Keratinocyte (primary cell): ENCODE measurements at regions not wholly inside any gene's neighbourhood (a gene's known extent, or its start where the extent isn't known, plus 50 kb on each side); places are given as distances from the start of the nearest gene placed in this dataset.

Experiments
- DNase-seq: peaks from one replicate; pipeline ENCODE4 v3.0.0-alpha.2; 2011; ENCODE audit warnings: low read depth, missing footprints, low spot score
- FAIRE-seq: peaks from 2 replicates; lab custom pipeline; 2011; peaks lifted over from hg19 to GRCh38; lab: Jason Lieb, UNC
- H2AFZ ChIP-seq: 2 replicates; pipeline ENCODE4 v1.6.0; 2012; ENCODE audit warnings: low read length, control low read depth, inconsistent platforms; ENCODE audit not compliant: control insufficient read depth
- H3K27ac ChIP-seq: 2 replicates; pipeline ENCODE4 v1.5.1; 2011; ENCODE audit warnings: low read length; ENCODE audit not compliant: control insufficient read depth, insufficient read depth
- H3K27me3 ChIP-seq: 3 replicates; pipeline ENCODE4 v1.6.0; 2011; ENCODE audit warnings: low read length; ENCODE audit not compliant: control insufficient read depth, insufficient read depth; ENCODE audit errors: extremely low read depth
- H3K36me3 ChIP-seq, 2 experiments: 2 replicates in 1 of 2; 3 replicates in 1 of 2; pipeline ENCODE4 v1.5.1; 2011; ENCODE audit warnings: low read length in 2 of 2, mild to moderate bottlenecking in 1 of 2; ENCODE audit not compliant: control insufficient read depth in 2 of 2, insufficient read depth in 2 of 2; ENCODE audit errors: extremely low read depth in 1 of 2
- H3K4me1 ChIP-seq: 3 replicates; pipeline ENCODE4 v1.5.1; 2011; ENCODE audit warnings: low read length; ENCODE audit not compliant: control insufficient read depth, insufficient read depth; ENCODE audit errors: extremely low read depth
- H3K4me2 ChIP-seq: 3 replicates; pipeline ENCODE4 v1.6.0; 2011; ENCODE audit warnings: low read depth, low read length; ENCODE audit not compliant: control insufficient read depth, insufficient read depth; ENCODE audit errors: extremely low read depth
- H3K4me3 ChIP-seq, 3 experiments: fragments of 200-600 bp in 1 of 3; sonication (generic) in 1 of 3; 2 replicates in 2 of 3; 3 replicates in 1 of 3; pipeline ENCODE4 v1.5.1; 2011 to 2016; ENCODE audit warnings: low read length in 3 of 3, mild to moderate bottlenecking in 3 of 3, control low read depth in 2 of 3, inconsistent platforms in 1 of 3, low read depth in 1 of 3, mixed read lengths in 1 of 3, mixed run types in 1 of 3, moderate library complexity in 1 of 3; ENCODE audit not compliant: control insufficient read depth in 2 of 3, insufficient read depth in 2 of 3; ENCODE audit errors: extremely low read depth in 1 of 3
- H3K79me2 ChIP-seq: 2 replicates; pipeline ENCODE4 v1.6.0; 2012; ENCODE audit warnings: low read length; ENCODE audit not compliant: control insufficient read depth, insufficient read depth
- H3K9ac ChIP-seq: 3 replicates; pipeline ENCODE4 v1.6.0; 2011; ENCODE audit warnings: low read length; ENCODE audit not compliant: control insufficient read depth, insufficient read depth; ENCODE audit errors: extremely low read depth
- H3K9me1 ChIP-seq: 3 replicates; pipeline ENCODE4 v1.6.0; 2011; ENCODE audit warnings: low read length; ENCODE audit not compliant: control insufficient read depth, insufficient read depth; ENCODE audit errors: extremely low read depth
- H3K9me3 ChIP-seq: 2 replicates; pipeline ENCODE4 v1.5.1; 2012; ENCODE audit warnings: low read depth, low read length; ENCODE audit not compliant: control insufficient read depth
- H4K20me1 ChIP-seq: 3 replicates; pipeline ENCODE4 v1.6.0; 2011; ENCODE audit warnings: low read length; ENCODE audit not compliant: control insufficient read depth, insufficient read depth; ENCODE audit errors: extremely low read depth
- EZH2 ChIP-seq: IDR thresholded peaks from one replicate; pipeline ENCODE4 v1.6.1; 2012; ENCODE audit warnings: inconsistent platforms, mild to moderate bottlenecking, low read length, moderate library complexity
- dilution Hi-C: fragments of 300-500 bp; cut with MboI; formaldehyde crosslinking; loops from one replicate; pipeline ENCODE4 v1.7.0; 2020; ENCODE audit warnings: low sequenced_read_pairs; ENCODE audit not compliant: extremely low pct_ligation_motif_present
- TF ChIP-seq, protein P1 (sequence below), 3 experiments: IDR thresholded peaks in 1 of 3; conservative IDR thresholded peaks in 1 of 3; optimal IDR thresholded peaks in 1 of 3; 2 replicates in 2 of 3; 3 replicates in 1 of 3; pipeline versions ENCODE3 to v1.5.1; 2011; ENCODE audit warnings: low read length in 3 of 3, mild to moderate bottlenecking in 3 of 3, moderate library complexity in 2 of 3, control low read depth in 1 of 3, inconsistent platforms in 1 of 3; ENCODE audit not compliant: insufficient read depth in 2 of 3; ENCODE audit errors: extremely low read depth in 1 of 3

DNA sequence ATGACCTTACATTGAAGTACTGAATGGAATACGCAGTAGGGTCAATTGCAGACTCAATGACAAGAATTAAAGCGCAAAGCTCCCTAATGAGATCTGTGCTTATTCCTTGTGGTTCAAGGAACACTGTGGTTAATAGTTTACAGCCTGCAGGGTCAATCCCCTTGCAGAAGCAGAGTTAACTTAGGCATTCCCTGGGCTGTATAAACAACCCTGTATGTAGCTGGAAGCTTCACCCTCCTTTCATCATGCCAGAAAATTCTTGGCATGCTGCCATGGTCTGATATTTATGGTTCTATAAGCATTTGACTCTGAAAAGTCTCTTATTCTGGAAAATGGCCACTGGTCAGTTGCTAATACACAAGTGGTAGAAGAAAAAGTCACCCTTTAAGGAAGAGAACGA lies 227.7 kb downstream of the NOVA1 start:
- Histone ChIP-seq H3K9me1 (no peaks in the 10 kb centered on the region), H3K27ac (no peak overlapping the region), H3K4me2 (no peak overlapping the region), H3K79me2 (no peaks in the 10 kb centered on the region), H3K9ac (no peak overlapping the region), H3K9me3 (no peaks in the 10 kb centered on the region), H3K27me3 (no peaks in the 10 kb centered on the region), H3K4me1 (no peaks in the 10 kb centered on the region), H3K4me3 (no peak overlapping the region), H2AFZ (no peak overlapping the region), H4K20me1 (no peaks in the 10 kb centered on the region), H3K36me3 (no peaks in the 10 kb centered on the region)
- no peak for FAIRE-seq
- no peak for TF ChIP-seq EZH2
- TF ChIP-seq, protein P1, sequence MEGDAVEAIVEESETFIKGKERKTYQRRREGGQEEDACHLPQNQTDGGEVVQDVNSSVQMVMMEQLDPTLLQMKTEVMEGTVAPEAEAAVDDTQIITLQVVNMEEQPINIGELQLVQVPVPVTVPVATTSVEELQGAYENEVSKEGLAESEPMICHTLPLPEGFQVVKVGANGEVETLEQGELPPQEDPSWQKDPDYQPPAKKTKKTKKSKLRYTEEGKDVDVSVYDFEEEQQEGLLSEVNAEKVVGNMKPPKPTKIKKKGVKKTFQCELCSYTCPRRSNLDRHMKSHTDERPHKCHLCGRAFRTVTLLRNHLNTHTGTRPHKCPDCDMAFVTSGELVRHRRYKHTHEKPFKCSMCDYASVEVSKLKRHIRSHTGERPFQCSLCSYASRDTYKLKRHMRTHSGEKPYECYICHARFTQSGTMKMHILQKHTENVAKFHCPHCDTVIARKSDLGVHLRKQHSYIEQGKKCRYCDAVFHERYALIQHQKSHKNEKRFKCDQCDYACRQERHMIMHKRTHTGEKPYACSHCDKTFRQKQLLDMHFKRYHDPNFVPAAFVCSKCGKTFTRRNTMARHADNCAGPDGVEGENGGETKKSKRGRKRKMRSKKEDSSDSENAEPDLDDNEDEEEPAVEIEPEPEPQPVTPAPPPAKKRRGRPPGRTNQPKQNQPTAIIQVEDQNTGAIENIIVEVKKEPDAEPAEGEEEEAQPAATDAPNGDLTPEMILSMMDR (optimal IDR thresholded peaks at IDR 0.05 in 1 of 3, IDR thresholded peaks at IDR 0.05 in 1 of 3, conservative IDR thresholded peaks at IDR 0.05 in 1 of 3; ENCODE audit: extremely low read depth in 1 of 3, insufficient read depth in 2 of 3, low read length in 3 of 3), result no peak
- DNase-seq, result no peak
- dilution Hi-C loops, result no loop called here

DNA sequence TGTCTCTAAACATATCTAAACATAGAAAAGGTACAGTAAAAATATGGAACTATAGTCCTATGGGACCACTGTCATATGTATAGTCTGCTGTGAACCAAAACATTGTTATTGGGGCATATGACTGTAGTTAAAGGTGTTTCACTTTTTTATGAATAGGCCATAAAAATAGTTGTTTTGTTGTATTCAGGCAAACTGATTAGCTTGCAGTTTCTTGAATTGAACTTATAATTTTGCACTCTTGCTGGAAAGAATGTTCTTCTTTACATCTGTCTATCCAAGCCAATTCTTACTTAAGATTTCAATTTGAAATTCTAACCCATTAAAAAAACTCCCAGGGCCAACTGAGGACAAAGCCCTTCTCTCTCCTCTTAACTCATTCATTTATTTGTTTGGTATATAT lies 234.1 kb downstream of the NOVA1 start:
- no peaks in the 10 kb centered on the region for H4K20me1 ChIP-seq
- no peaks in the 10 kb centered on the region for H3K27me3 ChIP-seq
- H3K4me2 ChIP-seq, result no peak overlapping the region
- TF ChIP-seq EZH2, result no peak
- TF ChIP-seq, protein P1 (optimal IDR thresholded peaks at IDR 0.05 in 1 of 3, IDR thresholded peaks at IDR 0.05 in 1 of 3, conservative IDR thresholded peaks at IDR 0.05 in 1 of 3; ENCODE audit: extremely low read depth in 1 of 3, insufficient read depth in 2 of 3, low read length in 3 of 3), result no peak
- H3K9ac ChIP-seq, result no peak overlapping the region
- FAIRE-seq (no peak), DNase-seq (no peak)
- H3K4me3 ChIP-seq, result no peak overlapping the region
- no peaks in the 10 kb centered on the region for H3K9me3 ChIP-seq
- no peaks in the 10 kb centered on the region for H3K9me1 ChIP-seq
- H2AFZ ChIP-seq, result no peak overlapping the region
- no peaks in the 10 kb centered on the region for H3K36me3 ChIP-seq
- H3K27ac ChIP-seq, result no peak overlapping the region
- dilution Hi-C loops, result no loop called here
- no peaks in the 10 kb centered on the region for H3K79me2 ChIP-seq
- H3K4me1 ChIP-seq, result no peaks in the 10 kb centered on the region
